ENCODE measurements at regions not wholly inside any gene's neighbourhood (a gene's known extent, or its start where the extent isn't known, plus 50 kb on each side); places are given as distances from the start of the nearest gene placed in this dataset.

DNA sequence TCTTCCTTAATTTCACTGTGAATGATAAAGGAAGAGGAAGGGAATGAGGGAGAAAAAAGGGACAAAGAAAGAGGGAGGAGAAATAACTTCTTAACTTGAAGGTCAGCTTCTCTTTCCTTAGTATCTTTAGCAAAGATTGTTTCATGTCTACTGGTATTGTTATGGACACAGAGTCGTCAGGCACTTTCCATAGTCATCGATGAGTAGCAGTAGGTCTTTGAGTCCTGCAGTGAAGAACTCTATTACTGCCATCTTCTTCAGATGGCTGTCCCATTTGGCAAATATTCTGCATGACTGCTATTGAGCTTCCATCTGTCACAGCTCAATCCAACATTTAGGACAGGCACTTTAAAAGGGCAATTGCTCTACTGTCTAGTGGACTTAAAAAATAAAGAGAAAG lies 2463.1 kb downstream of the PCDH9 start:
- TF ChIP-seq TARDBP (IDR thresholded peaks at IDR 0.05) (no peak), FOXM1 (IDR thresholded peaks at IDR 0.05; ENCODE audit: borderline replicate concordance) (no peak), FOXA1 (IDR thresholded peaks at IDR 0.05) (no peak), ARNT (IDR thresholded peaks at IDR 0.05) (no peak), ELF4 (IDR thresholded peaks at IDR 0.05) (no peak), BHLHE40 (IDR thresholded peaks at IDR 0.05; ENCODE audit: borderline replicate concordance) (no peak), HDGF (IDR thresholded peaks at IDR 0.05; ENCODE audit: borderline replicate concordance) (no peak), LEF1 (IDR thresholded peaks at IDR 0.05; ENCODE audit: borderline replicate concordance) (no peak), NFRKB (IDR thresholded peaks at IDR 0.05) (no peak), ZNF384 (IDR thresholded peaks at IDR 0.05) (no peak), L3MBTL2 (conservative IDR thresholded peaks at IDR 0.05) (no peak), PKNOX1 (IDR thresholded peaks at IDR 0.05) (no peak), FOXK2 (IDR thresholded peaks at IDR 0.05) (no peak)

All from HEK293T (cell line).